HL-60 (cell line): ENCODE measurements at regions not wholly inside any gene's neighbourhood (a gene's known extent, or its start where the extent isn't known, plus 50 kb on each side); places are given as distances from the start of the nearest gene placed in this dataset.

Experiments
- GABPA ChIP-seq: IDR thresholded peaks from 2 replicates; pipeline ENCODE4 v1.6.1; 2012; ENCODE audit warnings: low read depth
- POLR2AphosphoS5 ChIP-seq: IDR thresholded peaks from 2 replicates; pipeline ENCODE4 v1.6.1; 2012; ENCODE audit warnings: low read depth
- SPI1 ChIP-seq: IDR thresholded peaks from 2 replicates; pipeline ENCODE4 v1.6.1; 2012; ENCODE audit warnings: low read depth, mild to moderate bottlenecking, borderline replicate concordance
- TF ChIP-seq, protein P1 (sequence below): IDR thresholded peaks from one replicate; pipeline ENCODE4 v1.5.1; 2011; ENCODE audit warnings: low read length, control low read depth, inconsistent platforms; ENCODE audit not compliant: insufficient read depth
- TF ChIP-seq, protein P2 (sequence below): IDR thresholded peaks from 2 replicates; pipeline ENCODE4 v1.6.1; 2012; ENCODE audit warnings: low read depth; ENCODE audit not compliant: insufficient replicate concordance

DNA sequence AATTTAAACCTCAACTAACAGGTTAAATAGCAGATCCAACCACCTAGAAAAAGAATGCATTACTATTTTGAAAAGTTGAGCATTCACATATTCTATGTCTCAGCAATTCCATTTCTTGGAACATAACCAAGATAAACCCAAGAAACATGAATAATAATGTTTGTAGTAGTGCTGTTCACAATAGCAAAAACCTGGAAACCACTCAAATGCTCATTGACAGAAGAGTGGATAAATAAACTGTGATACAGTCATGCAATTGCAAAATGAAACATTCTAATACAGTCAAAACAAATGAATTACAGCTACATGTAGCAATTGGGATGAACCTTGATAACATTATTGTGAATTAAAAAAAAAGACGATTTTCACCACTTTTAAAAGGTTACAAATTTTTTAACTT is 162.8 kb upstream of the TMEM45B start:
- TF ChIP-seq, protein P1, sequence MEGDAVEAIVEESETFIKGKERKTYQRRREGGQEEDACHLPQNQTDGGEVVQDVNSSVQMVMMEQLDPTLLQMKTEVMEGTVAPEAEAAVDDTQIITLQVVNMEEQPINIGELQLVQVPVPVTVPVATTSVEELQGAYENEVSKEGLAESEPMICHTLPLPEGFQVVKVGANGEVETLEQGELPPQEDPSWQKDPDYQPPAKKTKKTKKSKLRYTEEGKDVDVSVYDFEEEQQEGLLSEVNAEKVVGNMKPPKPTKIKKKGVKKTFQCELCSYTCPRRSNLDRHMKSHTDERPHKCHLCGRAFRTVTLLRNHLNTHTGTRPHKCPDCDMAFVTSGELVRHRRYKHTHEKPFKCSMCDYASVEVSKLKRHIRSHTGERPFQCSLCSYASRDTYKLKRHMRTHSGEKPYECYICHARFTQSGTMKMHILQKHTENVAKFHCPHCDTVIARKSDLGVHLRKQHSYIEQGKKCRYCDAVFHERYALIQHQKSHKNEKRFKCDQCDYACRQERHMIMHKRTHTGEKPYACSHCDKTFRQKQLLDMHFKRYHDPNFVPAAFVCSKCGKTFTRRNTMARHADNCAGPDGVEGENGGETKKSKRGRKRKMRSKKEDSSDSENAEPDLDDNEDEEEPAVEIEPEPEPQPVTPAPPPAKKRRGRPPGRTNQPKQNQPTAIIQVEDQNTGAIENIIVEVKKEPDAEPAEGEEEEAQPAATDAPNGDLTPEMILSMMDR, result no peak
- TF ChIP-seq, protein P2, sequence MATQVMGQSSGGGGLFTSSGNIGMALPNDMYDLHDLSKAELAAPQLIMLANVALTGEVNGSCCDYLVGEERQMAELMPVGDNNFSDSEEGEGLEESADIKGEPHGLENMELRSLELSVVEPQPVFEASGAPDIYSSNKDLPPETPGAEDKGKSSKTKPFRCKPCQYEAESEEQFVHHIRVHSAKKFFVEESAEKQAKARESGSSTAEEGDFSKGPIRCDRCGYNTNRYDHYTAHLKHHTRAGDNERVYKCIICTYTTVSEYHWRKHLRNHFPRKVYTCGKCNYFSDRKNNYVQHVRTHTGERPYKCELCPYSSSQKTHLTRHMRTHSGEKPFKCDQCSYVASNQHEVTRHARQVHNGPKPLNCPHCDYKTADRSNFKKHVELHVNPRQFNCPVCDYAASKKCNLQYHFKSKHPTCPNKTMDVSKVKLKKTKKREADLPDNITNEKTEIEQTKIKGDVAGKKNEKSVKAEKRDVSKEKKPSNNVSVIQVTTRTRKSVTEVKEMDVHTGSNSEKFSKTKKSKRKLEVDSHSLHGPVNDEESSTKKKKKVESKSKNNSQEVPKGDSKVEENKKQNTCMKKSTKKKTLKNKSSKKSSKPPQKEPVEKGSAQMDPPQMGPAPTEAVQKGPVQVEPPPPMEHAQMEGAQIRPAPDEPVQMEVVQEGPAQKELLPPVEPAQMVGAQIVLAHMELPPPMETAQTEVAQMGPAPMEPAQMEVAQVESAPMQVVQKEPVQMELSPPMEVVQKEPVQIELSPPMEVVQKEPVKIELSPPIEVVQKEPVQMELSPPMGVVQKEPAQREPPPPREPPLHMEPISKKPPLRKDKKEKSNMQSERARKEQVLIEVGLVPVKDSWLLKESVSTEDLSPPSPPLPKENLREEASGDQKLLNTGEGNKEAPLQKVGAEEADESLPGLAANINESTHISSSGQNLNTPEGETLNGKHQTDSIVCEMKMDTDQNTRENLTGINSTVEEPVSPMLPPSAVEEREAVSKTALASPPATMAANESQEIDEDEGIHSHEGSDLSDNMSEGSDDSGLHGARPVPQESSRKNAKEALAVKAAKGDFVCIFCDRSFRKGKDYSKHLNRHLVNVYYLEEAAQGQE, result no peak
- TF ChIP-seq POLR2AphosphoS5 (no peak), GABPA (no peak), SPI1 (no peak)
